DOHH2 (cell line): ENCODE measurements at regions not wholly inside any gene's neighbourhood (a gene's known extent, or its start where the extent isn't known, plus 50 kb on each side); places are given as distances from the start of the nearest gene placed in this dataset.

Source experiments
- EZH2phosphoT487 ChIP-seq: fragments of 200-600 bp; sonication (generic); IDR thresholded peaks from 2 replicates; pipeline ENCODE4 v1.6.1; 2017; ENCODE audit warnings: borderline replicate concordance, mild to moderate bottlenecking, antibody characterized with exemption, low read length, moderate library complexity, mixed read lengths
- TF ChIP-seq, protein P1 (sequence below): fragments of 200-600 bp; sonication (generic); IDR thresholded peaks from one replicate; pipeline ENCODE4 v1.5.1; 2014; ENCODE audit warnings: antibody characterized with exemption, mild to moderate bottlenecking, low read depth, low read length; ENCODE audit not compliant: poor library complexity, severe bottlenecking

DNA sequence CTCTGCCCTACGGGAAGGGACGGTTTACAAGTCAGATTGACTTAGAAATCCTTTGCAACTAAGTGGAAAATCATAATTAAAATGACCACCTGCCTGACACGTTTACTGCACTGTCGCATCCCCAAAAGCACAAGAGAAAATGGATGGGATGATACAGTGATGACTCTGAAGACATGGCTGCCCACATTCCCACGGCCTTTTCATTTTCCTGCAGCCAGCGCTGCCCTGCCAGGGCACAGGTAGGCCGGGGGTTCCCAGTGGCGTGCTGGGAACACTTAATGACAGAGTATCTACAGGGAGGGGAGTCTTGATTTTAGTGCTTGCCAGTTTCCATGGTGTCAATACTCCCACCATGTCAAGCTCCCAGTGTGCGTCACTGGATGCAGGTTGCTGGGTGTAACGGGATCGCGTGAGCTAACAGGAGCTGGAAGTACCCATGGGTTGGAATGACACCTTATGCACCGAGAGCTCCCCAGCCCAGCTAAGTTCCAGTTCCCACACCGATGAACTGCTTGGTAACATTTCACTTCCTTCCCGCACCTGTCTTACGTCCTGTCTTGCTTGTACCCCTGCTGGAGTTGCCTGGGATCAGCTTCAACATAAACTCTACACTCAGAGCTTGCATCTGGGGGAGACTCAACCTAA is 129.0 kb downstream of the ANKRD60 start:
- TF ChIP-seq, protein P1, sequence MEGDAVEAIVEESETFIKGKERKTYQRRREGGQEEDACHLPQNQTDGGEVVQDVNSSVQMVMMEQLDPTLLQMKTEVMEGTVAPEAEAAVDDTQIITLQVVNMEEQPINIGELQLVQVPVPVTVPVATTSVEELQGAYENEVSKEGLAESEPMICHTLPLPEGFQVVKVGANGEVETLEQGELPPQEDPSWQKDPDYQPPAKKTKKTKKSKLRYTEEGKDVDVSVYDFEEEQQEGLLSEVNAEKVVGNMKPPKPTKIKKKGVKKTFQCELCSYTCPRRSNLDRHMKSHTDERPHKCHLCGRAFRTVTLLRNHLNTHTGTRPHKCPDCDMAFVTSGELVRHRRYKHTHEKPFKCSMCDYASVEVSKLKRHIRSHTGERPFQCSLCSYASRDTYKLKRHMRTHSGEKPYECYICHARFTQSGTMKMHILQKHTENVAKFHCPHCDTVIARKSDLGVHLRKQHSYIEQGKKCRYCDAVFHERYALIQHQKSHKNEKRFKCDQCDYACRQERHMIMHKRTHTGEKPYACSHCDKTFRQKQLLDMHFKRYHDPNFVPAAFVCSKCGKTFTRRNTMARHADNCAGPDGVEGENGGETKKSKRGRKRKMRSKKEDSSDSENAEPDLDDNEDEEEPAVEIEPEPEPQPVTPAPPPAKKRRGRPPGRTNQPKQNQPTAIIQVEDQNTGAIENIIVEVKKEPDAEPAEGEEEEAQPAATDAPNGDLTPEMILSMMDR = no peak
- TF ChIP-seq EZH2phosphoT487 = no peak
